H9 (cell line): ENCODE measurements at regions not wholly inside any gene's neighbourhood (a gene's known extent, or its start where the extent isn't known, plus 50 kb on each side); places are given as distances from the start of the nearest gene placed in this dataset.

ENCODE experiments used
- DNase-seq: peaks from one replicate; pipeline ENCODE4 v3.0.0-alpha.2; 2017
- H2AFZ ChIP-seq: one replicate; pipeline ENCODE4 v1.6.1; 2013; ENCODE audit warnings: mild to moderate bottlenecking, low read length, control low read depth, moderate library complexity
- H2AK5ac ChIP-seq: 2 replicates; pipeline ENCODE4 v1.6.1; 2013; ENCODE audit warnings: low read length, control low read depth, mixed read lengths; ENCODE audit not compliant: insufficient read length
- H2BK120ac ChIP-seq: one replicate; pipeline ENCODE4 v1.6.1; 2013; ENCODE audit warnings: low read depth, mild to moderate bottlenecking, low read length, control low read depth, inconsistent platforms; ENCODE audit not compliant: poor library complexity, severe bottlenecking
- H2BK12ac ChIP-seq: 2 replicates; pipeline ENCODE4 v1.6.1; 2013; ENCODE audit warnings: low read length, control low read depth, mixed read lengths, low read depth; ENCODE audit not compliant: insufficient read length
- H2BK15ac ChIP-seq: 2 replicates; pipeline ENCODE4 v1.6.1; 2013; ENCODE audit warnings: low read depth, low read length, control low read depth
- H2BK20ac ChIP-seq: one replicate; pipeline ENCODE4 v1.6.1; 2013; ENCODE audit warnings: low read depth, mild to moderate bottlenecking, low read length, control low read depth, inconsistent platforms; ENCODE audit not compliant: poor library complexity, severe bottlenecking
- H2BK5ac ChIP-seq: 2 replicates; pipeline ENCODE4 v1.6.1; 2013; ENCODE audit warnings: low read length, control low read depth, mixed read lengths; ENCODE audit not compliant: insufficient read length
- H3K14ac ChIP-seq: 2 replicates; pipeline ENCODE4 v1.6.1; 2013; ENCODE audit warnings: low read length, control low read depth; ENCODE audit not compliant: insufficient read depth
- H3K18ac ChIP-seq: 2 replicates; pipeline ENCODE4 v1.6.1; 2013; ENCODE audit warnings: low read depth, mild to moderate bottlenecking, mixed read lengths, low read length, control low read depth; ENCODE audit not compliant: insufficient read length
- H3K23ac ChIP-seq: 2 replicates; pipeline ENCODE4 v1.6.1; 2013; ENCODE audit warnings: low read length, control low read depth, mixed read lengths, low read depth; ENCODE audit not compliant: insufficient read length
- H3K23me2 ChIP-seq: 2 replicates; pipeline ENCODE4 v1.6.1; 2013; ENCODE audit warnings: low read depth, mild to moderate bottlenecking, mixed read lengths, low read length, control low read depth; ENCODE audit not compliant: insufficient read length, poor library complexity, severe bottlenecking
- H3K27ac ChIP-seq: 2 replicates; pipeline ENCODE4 v1.5.1; 2013; ENCODE audit warnings: low read length, control low read depth, mixed read lengths, low read depth; ENCODE audit not compliant: insufficient read length
- H3K27me3 ChIP-seq: 2 replicates; pipeline ENCODE4 v1.6.1; 2013; ENCODE audit warnings: low read length, control low read depth, inconsistent platforms; ENCODE audit not compliant: insufficient read depth
- H3K4ac ChIP-seq: 2 replicates; pipeline ENCODE4 v1.6.1; 2013; ENCODE audit warnings: low read depth, mild to moderate bottlenecking, control low read depth, inconsistent platforms, low read length, moderate library complexity
- H3K4me1 ChIP-seq: 2 replicates; pipeline ENCODE4 v1.6.1; 2013; ENCODE audit warnings: low read length, control low read depth, inconsistent platforms; ENCODE audit not compliant: insufficient read depth
- H3K4me2 ChIP-seq: 2 replicates; pipeline ENCODE4 v1.6.1; 2013; ENCODE audit warnings: low read length, control low read depth, mixed read lengths; ENCODE audit not compliant: insufficient read length, insufficient read depth
- H3K56ac ChIP-seq: 2 replicates; pipeline ENCODE4 v1.6.1; 2013; ENCODE audit warnings: low read depth, mild to moderate bottlenecking, mixed read lengths, low read length, control low read depth; ENCODE audit not compliant: insufficient read length
- H3K79me1 ChIP-seq: 2 replicates; pipeline ENCODE4 v1.6.1; 2013; ENCODE audit warnings: low read depth, mild to moderate bottlenecking, moderate library complexity, low read length, control low read depth, inconsistent platforms; ENCODE audit not compliant: insufficient read depth, poor library complexity, severe bottlenecking
- H3K79me2 ChIP-seq: 2 replicates; pipeline ENCODE4 v1.6.1; 2013; ENCODE audit warnings: low read length, control low read depth, inconsistent platforms; ENCODE audit not compliant: insufficient read depth
- H3K9ac ChIP-seq: 2 replicates; pipeline ENCODE4 v1.6.1; 2013; ENCODE audit warnings: low read length, control low read depth, mixed read lengths; ENCODE audit not compliant: insufficient read length; ENCODE audit errors: extremely low read depth
- H3K9me3 ChIP-seq: one replicate; pipeline ENCODE4 v1.6.1; 2013; ENCODE audit warnings: low read depth, low read length, inconsistent platforms; ENCODE audit not compliant: control insufficient read depth
- H3T11ph ChIP-seq: one replicate; pipeline ENCODE4 v1.6.1; 2013; ENCODE audit warnings: mild to moderate bottlenecking, low read length, control low read depth, inconsistent platforms
- H4K20me1 ChIP-seq: one replicate; pipeline ENCODE4 v1.6.1; 2013; ENCODE audit not compliant: control insufficient read depth, insufficient read length, insufficient read depth
- H4K5ac ChIP-seq: 2 replicates; pipeline ENCODE4 v1.6.1; 2013; ENCODE audit warnings: low read depth, mild to moderate bottlenecking, mixed read lengths, low read length, control low read depth; ENCODE audit not compliant: insufficient read length
- H4K8ac ChIP-seq: replicated peaks from 2 replicates; pipeline ENCODE4 v1.6.1; 2013; ENCODE audit warnings: low read length, control low read depth, mixed read lengths, low read depth; ENCODE audit not compliant: insufficient read length
- H4K91ac ChIP-seq: 2 replicates; pipeline ENCODE4 v1.6.1; 2013; ENCODE audit warnings: low read depth, mild to moderate bottlenecking, moderate library complexity, mixed read lengths, low read length, control low read depth; ENCODE audit not compliant: insufficient read length
- H3K27ac Mint-ChIP-seq, 3 experiments: 2 replicates in 2 of 3; 3 replicates in 1 of 3; pipeline ENCODE4 v1.8.0; 2020 to 2021; ENCODE audit warnings: mixed read lengths in 3 of 3, mild to moderate bottlenecking in 1 of 3, moderate library complexity in 1 of 3
- H3K27me3 Mint-ChIP-seq: 2 replicates; pipeline ENCODE4 v1.8.0; 2021; ENCODE audit warnings: low read depth, mild to moderate bottlenecking, moderate library complexity, mixed read lengths
- H3K36me3 Mint-ChIP-seq, 3 experiments: 2 replicates in 2 of 3; 3 replicates in 1 of 3; pipeline ENCODE4 v1.8.0; 2020 to 2021; ENCODE audit warnings: low read depth in 3 of 3, mixed read lengths in 3 of 3; ENCODE audit not compliant: insufficient read depth in 1 of 3
- H3K4me1 Mint-ChIP-seq, 2 experiments: 2 replicates each; pipeline ENCODE4 v1.8.0; 2020; ENCODE audit warnings: mixed read lengths in 2 of 2
- H3K4me3 Mint-ChIP-seq, 2 experiments: 2 replicates in 1 of 2; 3 replicates in 1 of 2; pipeline ENCODE4 v1.8.0; 2020 to 2021; ENCODE audit warnings: mild to moderate bottlenecking in 2 of 2, mixed read lengths in 2 of 2, moderate library complexity in 1 of 2
- H3K9me3 Mint-ChIP-seq, 2 experiments: 2 replicates in 1 of 2; 3 replicates in 1 of 2; pipeline ENCODE4 v1.8.0; 2020; ENCODE audit warnings: mild to moderate bottlenecking in 2 of 2, mixed read lengths in 2 of 2, moderate library complexity in 1 of 2
- TF ChIP-seq, protein P1 (sequence below): fragments of 200-600 bp; sonication (generic); conservative IDR thresholded peaks from 3 replicates; pipeline ENCODE4 v1.8.0; 2021; ENCODE audit warnings: antibody characterized with exemption, mild to moderate bottlenecking

DNA sequence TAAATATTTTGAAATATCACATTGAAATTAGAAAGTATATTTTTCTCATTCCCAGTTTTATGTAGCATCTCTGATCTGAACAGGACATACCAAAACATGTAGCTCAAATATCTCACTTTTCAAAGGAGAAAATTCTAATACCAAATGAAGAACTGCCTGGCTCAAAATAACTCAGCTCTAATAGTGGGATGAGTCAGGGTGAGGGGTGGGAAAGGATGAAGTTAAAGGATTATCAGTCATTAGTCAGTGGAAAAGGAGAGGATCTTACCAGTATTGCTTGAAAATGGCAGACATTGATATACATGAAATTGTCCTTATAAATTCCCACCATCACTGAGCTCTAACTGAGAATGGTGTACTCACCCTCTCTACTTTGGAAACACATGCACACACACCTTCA lies 803.2 kb downstream of the RAPGEF2 start:
- Histone ChIP-seq H3K23me2 (no peaks in the 10 kb centered on the region), H3K56ac (no peak overlapping the region), H3K4me1 (no peaks in the 10 kb centered on the region), H2BK12ac (no peak overlapping the region), H3K4me2 (no peak overlapping the region), H2BK120ac (no peak overlapping the region), H3K14ac (no peak overlapping the region), H4K5ac (no peak overlapping the region), H3K9ac (no peak overlapping the region), H2BK20ac (no peak overlapping the region), H2AK5ac (no peak overlapping the region), H4K8ac (no peak overlapping the region), H3K23ac (no peak overlapping the region), H3K27ac (no peak overlapping the region), H3K4ac (no peak overlapping the region), H3K9me3 (no peaks in the 10 kb centered on the region), H3K79me1 (no peaks in the 10 kb centered on the region), H3T11ph (no peak overlapping the region), H2BK5ac (no peak overlapping the region), H3K79me2 (no peaks in the 10 kb centered on the region), H4K91ac (no peak overlapping the region), H4K20me1 (no peaks in the 10 kb centered on the region), H3K27me3 (no peaks in the 10 kb centered on the region), H2BK15ac (no peak overlapping the region), H3K18ac (no peak overlapping the region), H2AFZ (no peak overlapping the region)
- no peaks in the 10 kb centered on the region for H3K36me3 Mint-ChIP-seq
- DNase-seq: no peak
- H3K27ac Mint-ChIP-seq: no peak overlapping the region
- no peak overlapping the region for H3K4me3 Mint-ChIP-seq
- H3K9me3 Mint-ChIP-seq: no peaks in the 10 kb centered on the region
- TF ChIP-seq, protein P1, sequence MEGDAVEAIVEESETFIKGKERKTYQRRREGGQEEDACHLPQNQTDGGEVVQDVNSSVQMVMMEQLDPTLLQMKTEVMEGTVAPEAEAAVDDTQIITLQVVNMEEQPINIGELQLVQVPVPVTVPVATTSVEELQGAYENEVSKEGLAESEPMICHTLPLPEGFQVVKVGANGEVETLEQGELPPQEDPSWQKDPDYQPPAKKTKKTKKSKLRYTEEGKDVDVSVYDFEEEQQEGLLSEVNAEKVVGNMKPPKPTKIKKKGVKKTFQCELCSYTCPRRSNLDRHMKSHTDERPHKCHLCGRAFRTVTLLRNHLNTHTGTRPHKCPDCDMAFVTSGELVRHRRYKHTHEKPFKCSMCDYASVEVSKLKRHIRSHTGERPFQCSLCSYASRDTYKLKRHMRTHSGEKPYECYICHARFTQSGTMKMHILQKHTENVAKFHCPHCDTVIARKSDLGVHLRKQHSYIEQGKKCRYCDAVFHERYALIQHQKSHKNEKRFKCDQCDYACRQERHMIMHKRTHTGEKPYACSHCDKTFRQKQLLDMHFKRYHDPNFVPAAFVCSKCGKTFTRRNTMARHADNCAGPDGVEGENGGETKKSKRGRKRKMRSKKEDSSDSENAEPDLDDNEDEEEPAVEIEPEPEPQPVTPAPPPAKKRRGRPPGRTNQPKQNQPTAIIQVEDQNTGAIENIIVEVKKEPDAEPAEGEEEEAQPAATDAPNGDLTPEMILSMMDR: no peak
- H3K27me3 Mint-ChIP-seq: no peaks in the 10 kb centered on the region
- H3K4me1 Mint-ChIP-seq: peaks cover 0 to 3% of the 10 kb centered on the region in 2 experiments; a peak in 2 of 4 replicates
